Thyroid gland (tissue), 4 donors: ENCODE measurements at regions not wholly inside any gene's neighbourhood (a gene's known extent, or its start where the extent isn't known, plus 50 kb on each side); places are given as distances from the start of the nearest gene placed in this dataset.

Source experiments
- POLR2A ChIP-seq, 2 donors: fragments of 450-650 bp; IDR thresholded peaks; one replicate each; pipeline ENCODE4 v1.6.1; 2017; ENCODE audit warnings: antibody characterized with exemption in 2 of 2, mild to moderate bottlenecking in 2 of 2, moderate library complexity in 1 of 2
- TF ChIP-seq, protein P1 (sequence below), 6 experiments: fragments of 200-600 bp in 3 of 6; fragments of 450-650 bp in 3 of 6; sonication (generic) in 3 of 6; IDR thresholded peaks; one replicate each; pipeline ENCODE4 v1.5.1; 2016 to 2019; ENCODE audit warnings: antibody characterized with exemption in 6 of 6, mild to moderate bottlenecking in 2 of 6, inconsistent platforms in 1 of 6, moderate library complexity in 1 of 6

DNA sequence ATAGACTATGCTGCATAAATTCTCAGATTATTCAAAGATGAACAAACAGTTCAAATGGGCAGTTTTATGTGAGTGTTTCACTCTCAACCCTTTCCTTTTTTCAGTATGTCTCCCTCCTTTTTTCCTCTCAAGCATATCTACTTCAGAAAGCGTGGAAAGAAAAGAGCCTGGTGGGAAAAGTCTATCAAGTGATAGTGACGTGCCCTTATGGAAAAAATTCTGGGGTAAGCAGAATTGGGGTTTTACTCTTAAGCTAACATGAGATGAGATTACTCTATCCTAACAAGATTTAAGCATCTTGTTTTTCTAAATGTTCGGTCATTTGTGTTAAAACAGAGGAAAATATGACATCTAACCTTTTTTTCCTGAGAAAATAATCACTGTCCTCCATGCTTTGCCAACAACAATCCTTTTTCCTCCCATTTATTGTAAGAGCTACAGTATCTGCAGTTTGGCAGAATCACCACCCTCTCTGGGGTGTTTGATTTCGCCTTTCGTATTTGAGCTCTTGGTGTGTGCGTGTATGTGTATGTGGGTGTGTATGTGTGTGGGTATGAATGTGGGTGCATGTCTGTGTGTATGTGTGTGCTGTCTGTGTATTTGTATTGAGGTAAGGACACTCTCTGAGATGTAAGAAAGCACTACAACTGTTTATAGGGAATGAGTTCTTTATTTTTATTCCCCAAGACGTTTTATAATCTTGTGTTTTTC, 143.9 kb upstream of the L3MBTL4 start:
- TF ChIP-seq, protein P1, sequence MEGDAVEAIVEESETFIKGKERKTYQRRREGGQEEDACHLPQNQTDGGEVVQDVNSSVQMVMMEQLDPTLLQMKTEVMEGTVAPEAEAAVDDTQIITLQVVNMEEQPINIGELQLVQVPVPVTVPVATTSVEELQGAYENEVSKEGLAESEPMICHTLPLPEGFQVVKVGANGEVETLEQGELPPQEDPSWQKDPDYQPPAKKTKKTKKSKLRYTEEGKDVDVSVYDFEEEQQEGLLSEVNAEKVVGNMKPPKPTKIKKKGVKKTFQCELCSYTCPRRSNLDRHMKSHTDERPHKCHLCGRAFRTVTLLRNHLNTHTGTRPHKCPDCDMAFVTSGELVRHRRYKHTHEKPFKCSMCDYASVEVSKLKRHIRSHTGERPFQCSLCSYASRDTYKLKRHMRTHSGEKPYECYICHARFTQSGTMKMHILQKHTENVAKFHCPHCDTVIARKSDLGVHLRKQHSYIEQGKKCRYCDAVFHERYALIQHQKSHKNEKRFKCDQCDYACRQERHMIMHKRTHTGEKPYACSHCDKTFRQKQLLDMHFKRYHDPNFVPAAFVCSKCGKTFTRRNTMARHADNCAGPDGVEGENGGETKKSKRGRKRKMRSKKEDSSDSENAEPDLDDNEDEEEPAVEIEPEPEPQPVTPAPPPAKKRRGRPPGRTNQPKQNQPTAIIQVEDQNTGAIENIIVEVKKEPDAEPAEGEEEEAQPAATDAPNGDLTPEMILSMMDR (IDR thresholded peaks at IDR 0.05), result no peak
- no peak for TF ChIP-seq POLR2A (IDR thresholded peaks at IDR 0.05)
